ENCODE measurements at regions not wholly inside any gene's neighbourhood (a gene's known extent, or its start where the extent isn't known, plus 50 kb on each side); places are given as distances from the start of the nearest gene placed in this dataset.

- Histone ChIP-seq H3K9ac (ENCODE audit: extremely low read depth, low read length, poor library complexity, severe bottlenecking) (no peak overlapping the region), H3K27me3 (ENCODE audit: control insufficient read depth, insufficient read depth, low read length, poor library complexity, severe bottlenecking) (no peaks in the 10 kb centered on the region), H3K4me3 (ENCODE audit: low read length) (no peak overlapping the region), H3K9me3 (ENCODE audit: control insufficient read depth, low read length) (no peaks in the 10 kb centered on the region), H3K36me3 (ENCODE audit: control insufficient read depth, insufficient read depth, low read length) (no peaks in the 10 kb centered on the region), H3K27ac (ENCODE audit: low read depth, low read length) (no peak overlapping the region), H3K4me1 (ENCODE audit: control insufficient read depth, insufficient read depth, low read length) (no peaks in the 10 kb centered on the region)
- Mint-ChIP-seq H3K36me3 (ENCODE audit: low read depth) (no peaks in the 10 kb centered on the region), H3K27ac (peak overlapping the region; percentile 62), H3K27me3 (ENCODE audit: insufficient read depth) (no peaks in the 10 kb centered on the region), H3K4me1 (peaks cover 22% of the 10 kb centered on the region), H3K9me3 (no peaks in the 10 kb centered on the region), H3K4me3 (no peak overlapping the region)
- WGBS, 2 experiments (ENCODE audit: insufficient coverage in 1 of 2, insufficient read length in 1 of 2): 75 to 84% methylated on average over 4 of the region's 4 CpGs
- DNase-seq: no peak
- TF ChIP-seq CTCF (conservative IDR thresholded peaks at IDR 0.05): no peak
These were observed 214.3 kb downstream of the SP3 start for GRCh38 chr2:173750831-173751230.

- H3K4me1 Mint-ChIP-seq: peaks cover 19% of the 10 kb centered on the region
- no peaks in the 10 kb centered on the region for H3K9me3 ChIP-seq (ENCODE audit: control insufficient read depth, low read length)
- peak; percentile 53 for DNase-seq
- H3K36me3 Mint-ChIP-seq (ENCODE audit: low read depth): no peaks in the 10 kb centered on the region
- H3K27me3 Mint-ChIP-seq (ENCODE audit: insufficient read depth): no peaks in the 10 kb centered on the region
- no peak overlapping the region for H3K4me3 Mint-ChIP-seq
- no peaks in the 10 kb centered on the region for H3K4me1 ChIP-seq (ENCODE audit: control insufficient read depth, insufficient read depth, low read length)
- WGBS, 2 experiments (ENCODE audit: insufficient coverage in 1 of 2, insufficient read length in 1 of 2): 82 to 85% methylated on average over 7 to 9 of the region's 9 CpGs
- H3K27ac ChIP-seq (ENCODE audit: low read depth, low read length): no peak overlapping the region
- no peaks in the 10 kb centered on the region for H3K27me3 ChIP-seq (ENCODE audit: control insufficient read depth, insufficient read depth, low read length, poor library complexity, severe bottlenecking)
- H3K9me3 Mint-ChIP-seq: no peaks in the 10 kb centered on the region
- no peaks in the 10 kb centered on the region for H3K36me3 ChIP-seq (ENCODE audit: control insufficient read depth, insufficient read depth, low read length)
- no peak overlapping the region for H3K4me3 ChIP-seq (ENCODE audit: low read length)
- no peak overlapping the region for H3K27ac Mint-ChIP-seq
- H3K9ac ChIP-seq (ENCODE audit: extremely low read depth, low read length, poor library complexity, severe bottlenecking): no peak overlapping the region
- no peak for TF ChIP-seq CTCF (conservative IDR thresholded peaks at IDR 0.05)
These were observed 213.8 kb downstream of the SP3 start for GRCh38 chr2:173751245-173751975.

- no peaks in the 10 kb centered on the region for H3K4me1 ChIP-seq (ENCODE audit: control insufficient read depth, insufficient read depth, low read length)
- no peaks in the 10 kb centered on the region for H3K27me3 ChIP-seq (ENCODE audit: control insufficient read depth, insufficient read depth, low read length, poor library complexity, severe bottlenecking)
- no peaks in the 10 kb centered on the region for H3K9me3 Mint-ChIP-seq
- TF ChIP-seq CTCF (conservative IDR thresholded peaks at IDR 0.05): peak; percentile 70
- no peak overlapping the region for H3K9ac ChIP-seq (ENCODE audit: extremely low read depth, low read length, poor library complexity, severe bottlenecking)
- no peak overlapping the region for H3K27ac ChIP-seq (ENCODE audit: low read depth, low read length)
- H3K4me3 Mint-ChIP-seq: no peak overlapping the region
- H3K27ac Mint-ChIP-seq: no peak overlapping the region
- H3K36me3 Mint-ChIP-seq (ENCODE audit: low read depth): no peaks in the 10 kb centered on the region
- H3K4me3 ChIP-seq (ENCODE audit: low read length): no peak overlapping the region
- H3K36me3 ChIP-seq (ENCODE audit: control insufficient read depth, insufficient read depth, low read length): no peaks in the 10 kb centered on the region
- H3K9me3 ChIP-seq (ENCODE audit: control insufficient read depth, low read length): no peaks in the 10 kb centered on the region
- peaks cover 19% of the 10 kb centered on the region for H3K4me1 Mint-ChIP-seq
- DNase-seq: peak; percentile 56
- H3K27me3 Mint-ChIP-seq (ENCODE audit: insufficient read depth): no peaks in the 10 kb centered on the region
- WGBS, 2 experiments (ENCODE audit: insufficient coverage in 1 of 2, insufficient read length in 1 of 2): 60 to 61% methylated on average over 1 of the region's 1 CpG
These were observed 213.0 kb downstream of the SP3 start for GRCh38 chr2:173752152-173752551.
